ENCODE measurements at regions not wholly inside any gene's neighbourhood (a gene's known extent, or its start where the extent isn't known, plus 50 kb on each side); places are given as distances from the start of the nearest gene placed in this dataset.

DNA sequence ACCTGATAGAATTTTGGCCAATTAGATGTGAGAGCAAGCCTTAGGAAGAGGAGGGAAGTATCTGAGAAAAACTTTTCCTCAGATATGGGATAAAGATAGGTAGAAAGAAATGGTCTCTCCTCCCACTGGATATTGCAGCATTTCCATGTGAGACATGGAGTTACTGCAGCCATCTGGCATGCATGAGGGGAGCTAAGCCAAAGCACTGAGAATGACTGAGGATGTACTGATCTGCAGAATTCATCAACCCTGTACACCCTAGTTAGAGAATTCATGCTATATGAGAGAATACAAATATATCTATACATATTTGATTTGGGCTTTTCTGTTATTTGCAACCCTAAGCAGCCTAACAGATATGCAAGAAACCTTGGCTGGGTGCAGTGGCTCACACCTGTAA is 52.5 kb upstream of the RPL34 start:
- no peak for DNase-seq (ENCODE audit: low read depth)
- H3K4me3 ChIP-seq (ENCODE audit: low read depth, low read length), result no peak overlapping the region
- TF ChIP-seq CTCF (IDR thresholded peaks at IDR 0.05; ENCODE audit: control insufficient read depth, extremely low read depth, insufficient read depth), result no peak

- TF ChIP-seq CTCF (IDR thresholded peaks at IDR 0.05; ENCODE audit: control insufficient read depth, extremely low read depth, insufficient read depth), result no peak
- no peak overlapping the region for H3K4me3 ChIP-seq (ENCODE audit: low read depth, low read length)
- no peak for DNase-seq (ENCODE audit: low read depth)
These were observed 59.3 kb upstream of the RPL34 start for GRCh38 chr4:108561116-108561515.

DNA sequence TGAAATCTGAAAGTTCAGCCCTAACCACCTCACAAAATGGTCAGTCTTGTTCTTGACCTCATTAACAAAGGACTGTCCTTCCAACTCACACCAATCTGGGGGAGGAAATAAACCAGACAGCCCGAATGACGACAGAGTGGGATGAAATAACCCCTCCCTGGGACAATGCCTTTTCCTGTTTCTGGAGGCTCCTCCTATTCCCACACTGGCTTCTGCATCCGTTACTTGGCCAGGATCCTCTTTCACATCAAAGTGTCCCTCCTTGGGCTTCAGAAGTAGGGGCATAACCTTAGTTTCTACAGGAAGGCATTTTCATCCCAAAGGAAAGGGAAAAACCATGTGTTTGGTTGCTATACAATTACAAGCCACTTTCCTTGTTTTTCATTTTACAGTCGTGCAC is 59.8 kb upstream of the RPL34 start:
- no peak for TF ChIP-seq CTCF (IDR thresholded peaks at IDR 0.05; ENCODE audit: control insufficient read depth, extremely low read depth, insufficient read depth)
- H3K4me3 ChIP-seq (ENCODE audit: low read depth, low read length), result no peak overlapping the region
- no peak for DNase-seq (ENCODE audit: low read depth)

- DNase-seq (ENCODE audit: low read depth), result no peak
- H3K4me3 ChIP-seq (ENCODE audit: low read depth, low read length), result no peak overlapping the region
- no peak for TF ChIP-seq CTCF (IDR thresholded peaks at IDR 0.05; ENCODE audit: control insufficient read depth, extremely low read depth, insufficient read depth)
These were observed 60.5 kb upstream of the RPL34 start for GRCh38 chr4:108559911-108560310.

- TF ChIP-seq CTCF (IDR thresholded peaks at IDR 0.05; ENCODE audit: control insufficient read depth, extremely low read depth, insufficient read depth), result no peak
- no peak overlapping the region for H3K4me3 ChIP-seq (ENCODE audit: low read depth, low read length)
- DNase-seq (ENCODE audit: low read depth), result no peak
These were observed 61.1 kb upstream of the RPL34 start for GRCh38 chr4:108559068-108559793.

GRCh38 chr4:108556588-108557200 is 63.7 kb upstream of the RPL34 start:
- no peak for DNase-seq (ENCODE audit: low read depth)
- no peak overlapping the region for H3K4me3 ChIP-seq (ENCODE audit: low read depth, low read length)
- no peak for TF ChIP-seq CTCF (IDR thresholded peaks at IDR 0.05; ENCODE audit: control insufficient read depth, extremely low read depth, insufficient read depth)

DNA sequence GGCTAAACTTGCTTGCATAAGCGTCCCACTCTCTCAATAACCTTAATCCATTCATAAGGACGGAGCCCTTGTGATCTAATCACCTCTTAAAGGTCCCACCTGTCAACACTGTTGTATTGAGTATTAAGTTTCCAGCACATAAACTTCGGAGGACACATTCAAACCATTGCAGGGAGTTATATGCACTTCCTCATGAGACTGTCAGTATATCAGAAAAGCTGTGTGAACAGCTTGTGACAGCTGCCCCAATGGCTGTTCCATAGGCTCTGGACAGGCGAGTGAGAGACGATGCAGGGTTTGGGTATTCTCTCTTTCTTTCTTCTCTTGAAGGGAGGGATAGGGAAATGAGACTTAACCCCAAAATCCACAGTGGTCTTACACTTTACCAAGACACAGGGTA is 64.2 kb upstream of the RPL34 start:
- no peak for TF ChIP-seq CTCF (IDR thresholded peaks at IDR 0.05; ENCODE audit: control insufficient read depth, extremely low read depth, insufficient read depth)
- no peak for DNase-seq (ENCODE audit: low read depth)

More for the DNA sequence above, 64.2 kb upstream of the RPL34 start:
- no peak overlapping the region for H3K4me3 ChIP-seq (ENCODE audit: low read depth, low read length)

All from LNCaP clone FGC (cell line).